ENCODE measurements at regions not wholly inside any gene's neighbourhood (a gene's known extent, or its start where the extent isn't known, plus 50 kb on each side); places are given as distances from the start of the nearest gene placed in this dataset.
"Not testable (repeated sequence)": the region's sequence is repeated elsewhere in the genome, so short reads cannot be mapped to it uniquely, and the experiment has no call there.

DNA sequence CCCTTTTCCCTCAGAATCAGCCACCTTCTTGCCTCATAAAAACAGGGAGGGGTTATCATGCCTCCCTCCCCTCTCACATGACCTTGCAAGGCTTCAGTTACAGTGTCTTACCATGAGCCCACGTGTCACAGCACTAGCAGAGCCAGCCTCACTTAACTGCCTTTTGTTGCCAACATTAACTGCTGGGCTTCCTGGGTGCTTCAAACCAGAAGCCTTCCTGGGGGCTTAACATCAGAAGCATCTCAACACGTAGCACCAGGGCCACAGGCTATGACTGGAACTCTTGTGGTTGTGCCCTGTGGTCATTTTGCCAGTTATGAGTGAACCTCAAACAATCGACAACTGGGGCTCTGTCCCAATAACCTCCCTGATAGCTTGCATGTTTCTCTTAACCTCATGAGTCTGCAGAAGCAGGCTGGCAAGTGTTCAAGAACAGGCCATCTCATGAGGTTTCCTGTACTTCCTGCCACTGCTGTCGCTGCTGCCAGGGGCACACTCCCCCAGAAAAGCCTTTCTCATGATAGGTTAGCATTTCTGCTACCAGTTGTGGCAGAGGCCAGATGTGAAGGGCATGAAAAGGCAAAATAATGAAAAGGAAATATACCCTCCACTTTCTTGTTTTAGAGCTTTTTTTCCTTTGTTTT is 132.2 kb downstream of the GLUL start:
- peak; percentile 42 for DNase-seq

DNA sequence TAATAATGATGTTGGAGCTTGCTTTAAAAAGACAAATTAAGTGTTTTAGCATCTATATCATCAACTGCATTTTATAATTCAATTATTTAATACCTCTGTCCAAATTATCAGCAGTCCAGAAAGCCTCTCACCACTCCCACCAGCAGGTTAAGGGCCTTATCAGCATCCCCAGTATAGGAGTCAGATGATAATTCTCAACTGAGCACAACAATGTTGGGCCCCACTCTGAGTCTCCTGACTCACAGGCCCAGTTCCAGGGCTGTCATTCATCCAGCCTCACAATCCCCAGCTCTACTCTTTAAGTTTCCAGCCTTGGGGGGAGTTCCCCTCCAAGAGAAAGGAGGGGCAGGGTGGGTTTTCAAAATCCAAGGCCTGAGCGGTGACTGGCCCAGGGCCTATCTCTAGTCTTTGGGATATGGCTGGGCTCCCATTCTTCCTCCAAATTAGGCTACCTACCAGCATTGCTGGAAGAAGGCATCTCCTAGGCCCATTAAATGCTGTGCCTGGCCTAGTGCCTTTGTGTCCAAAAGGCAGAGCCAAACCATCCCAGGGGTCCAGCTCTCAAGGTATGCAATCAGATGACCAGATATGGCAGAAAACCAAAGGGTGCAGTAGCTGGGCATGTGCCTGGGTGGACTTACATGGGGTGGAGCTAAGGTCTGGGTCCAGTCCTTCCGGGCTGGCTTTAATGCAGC is 134.1 kb downstream of the GLUL start:
- DNase-seq = no peak

DNA sequence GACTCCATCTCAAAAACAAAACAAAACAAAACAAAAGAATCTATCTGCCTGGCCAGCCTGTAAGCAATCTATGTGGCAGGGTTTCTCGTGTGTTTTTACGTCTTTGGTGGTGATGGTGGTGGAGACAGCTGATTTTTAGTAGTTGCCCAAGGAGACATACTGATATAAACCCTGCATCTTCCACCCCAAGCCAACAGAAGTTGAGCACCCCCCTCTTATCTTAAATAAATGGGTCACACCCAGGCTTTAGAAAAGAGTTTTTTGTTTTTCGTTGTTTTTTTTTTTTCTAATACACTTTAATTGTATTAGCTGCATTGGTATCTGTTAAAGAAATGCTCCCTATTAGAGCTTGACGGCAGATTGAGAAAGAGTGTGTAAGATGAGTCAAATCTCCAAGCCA is 134.7 kb downstream of the GLUL start:
- no peak for DNase-seq

DNA sequence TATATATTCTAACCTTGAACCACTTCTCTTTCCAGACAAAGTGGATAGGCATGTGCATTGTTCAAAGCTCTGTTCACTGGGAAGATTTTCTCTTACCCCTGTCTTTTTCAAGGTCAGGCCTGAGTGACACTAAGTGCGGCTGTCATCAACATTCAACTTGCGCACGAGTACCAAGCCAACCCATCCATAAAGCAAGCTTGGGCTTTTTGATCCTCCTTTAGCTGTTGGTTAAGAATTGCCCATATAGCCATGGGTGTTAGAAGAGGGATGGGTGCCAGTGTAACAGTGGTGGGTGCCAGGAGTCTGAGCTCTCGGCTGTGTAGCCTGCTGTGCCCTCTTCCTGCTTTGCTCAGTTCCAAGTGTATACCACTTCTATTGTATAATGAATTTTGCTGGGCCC is 136.1 kb downstream of the GLUL start:
- no peak for DNase-seq

DNA sequence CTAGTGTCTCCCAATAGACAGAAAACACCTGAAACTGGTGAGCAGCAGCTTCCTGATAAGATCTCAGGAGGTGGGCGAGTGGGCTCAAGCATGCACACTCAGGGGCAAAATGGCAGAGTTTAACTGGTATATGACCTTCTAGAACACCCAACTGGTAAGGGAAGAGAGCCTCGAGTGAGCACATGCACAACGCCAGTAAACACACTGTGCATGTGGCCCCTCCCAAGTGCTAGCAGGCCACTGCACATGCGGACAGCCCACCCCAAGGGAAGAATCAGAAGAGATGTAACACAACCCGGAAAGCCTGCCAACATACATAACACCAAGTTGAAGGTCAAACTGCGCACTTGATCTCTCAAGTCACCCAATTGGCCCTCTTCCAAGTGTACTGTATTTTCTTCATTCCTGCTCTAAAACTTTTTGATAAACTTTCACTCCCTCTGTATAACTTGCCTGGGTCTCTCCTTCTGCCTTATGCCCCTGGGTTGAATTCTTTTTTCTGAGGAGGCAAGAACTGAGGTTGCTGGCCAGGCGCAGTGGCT is 138.2 kb downstream of the GLUL start:
- no peak for DNase-seq

DNA sequence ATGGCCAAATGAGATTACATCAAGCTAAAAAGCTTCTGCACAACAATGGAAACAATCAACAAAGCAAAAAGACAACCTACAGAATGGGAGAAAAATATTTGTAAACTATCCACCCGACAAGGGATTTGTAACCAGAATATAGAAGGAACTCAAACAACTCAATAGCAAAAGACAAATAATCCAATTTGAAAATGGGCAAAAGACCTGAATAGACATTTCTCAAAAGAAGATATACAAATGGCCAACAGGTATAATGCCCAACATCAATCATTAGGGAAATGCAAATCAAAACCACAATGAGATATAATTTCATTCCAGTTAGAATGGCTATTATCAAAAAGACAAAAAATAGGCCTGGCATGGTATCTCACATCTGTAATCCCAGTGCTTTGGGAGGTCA is 140.0 kb downstream of the GLUL start:
- no peak for DNase-seq

DNA sequence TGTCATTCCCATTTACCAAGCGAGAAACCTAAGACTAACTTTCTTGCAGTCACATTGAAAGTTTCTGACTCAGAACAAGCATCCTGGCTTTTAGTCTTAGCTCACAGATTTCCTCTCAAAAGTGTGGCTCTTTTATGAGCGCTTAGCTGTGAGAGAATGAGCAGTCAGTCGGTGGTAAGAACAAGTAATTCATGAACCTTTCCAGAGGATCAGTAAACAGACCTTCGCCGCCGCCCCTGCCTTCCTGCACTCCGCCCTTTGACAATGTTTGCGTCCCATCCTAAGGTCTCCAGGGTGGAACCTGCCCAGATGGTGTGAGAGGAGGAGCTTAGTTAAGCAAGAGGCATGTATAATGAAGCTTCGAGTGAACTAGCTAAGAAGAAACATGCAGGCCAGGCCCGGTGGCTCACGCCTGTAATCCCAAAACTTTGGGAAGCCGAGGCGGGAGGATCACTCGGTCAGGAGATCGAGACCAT is 142.4 kb downstream of the GLUL start:
- peak; percentile 69 for DNase-seq

DNA sequence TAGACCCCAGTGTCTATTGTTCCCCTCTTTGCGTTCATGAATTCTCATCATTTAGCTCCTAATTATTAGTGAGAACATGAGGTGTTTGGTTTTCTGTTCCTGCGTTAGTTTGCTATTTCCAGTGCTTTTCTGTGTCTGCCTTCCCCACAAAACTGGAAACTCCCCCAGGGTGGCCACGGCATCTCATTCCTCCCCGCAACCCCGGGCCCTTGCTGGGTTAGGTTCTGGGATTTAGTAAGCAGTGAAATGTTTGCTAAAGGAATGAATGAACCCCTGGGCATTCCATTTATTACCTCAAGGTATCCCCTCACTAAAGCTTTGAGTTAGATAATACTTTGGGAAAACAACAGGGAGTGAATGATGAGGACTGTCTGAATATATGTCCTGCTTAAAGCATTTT is 142.9 kb downstream of the GLUL start:
- DNase-seq = peak; percentile 55

DNA sequence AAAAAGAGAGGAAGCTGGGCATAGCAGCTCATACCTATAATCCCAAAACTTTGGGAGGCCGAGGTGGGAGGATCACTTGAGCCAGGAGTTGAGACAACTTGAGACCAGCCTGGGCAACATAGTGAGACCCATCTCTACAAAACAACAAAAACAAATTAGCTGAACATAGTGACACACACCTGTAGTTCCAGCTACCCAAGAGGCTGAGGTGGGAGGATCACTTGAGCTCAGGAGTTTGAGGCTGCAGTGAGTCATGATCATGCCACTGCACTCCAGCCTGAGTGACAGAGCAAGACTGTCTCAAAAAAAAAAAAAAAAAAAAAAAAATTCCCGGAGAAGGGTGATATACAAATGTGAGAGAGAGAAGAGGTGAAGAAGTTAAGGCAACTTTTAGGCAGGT is 143.8 kb downstream of the GLUL start:
- not testable (repeated sequence) for DNase-seq

DNA sequence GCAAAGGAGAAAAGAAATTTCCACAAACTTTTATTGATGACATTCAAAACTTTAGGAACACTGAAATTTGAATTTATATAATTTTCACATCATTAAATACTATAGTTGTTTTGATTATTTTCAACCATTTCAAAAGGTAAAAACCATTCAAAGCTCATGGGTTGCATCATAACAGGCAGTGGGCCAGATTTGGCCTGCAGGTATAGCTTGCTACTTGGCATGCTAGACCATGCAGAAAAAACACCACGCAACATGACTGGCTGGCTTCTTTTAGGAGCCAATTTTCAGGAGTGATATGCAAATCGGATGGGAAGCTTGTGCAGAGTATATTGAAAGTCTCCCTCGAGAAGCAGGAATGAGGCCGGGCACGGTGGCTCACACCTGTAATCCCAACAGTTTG is 144.8 kb downstream of the GLUL start:
- no peak for DNase-seq

DNA sequence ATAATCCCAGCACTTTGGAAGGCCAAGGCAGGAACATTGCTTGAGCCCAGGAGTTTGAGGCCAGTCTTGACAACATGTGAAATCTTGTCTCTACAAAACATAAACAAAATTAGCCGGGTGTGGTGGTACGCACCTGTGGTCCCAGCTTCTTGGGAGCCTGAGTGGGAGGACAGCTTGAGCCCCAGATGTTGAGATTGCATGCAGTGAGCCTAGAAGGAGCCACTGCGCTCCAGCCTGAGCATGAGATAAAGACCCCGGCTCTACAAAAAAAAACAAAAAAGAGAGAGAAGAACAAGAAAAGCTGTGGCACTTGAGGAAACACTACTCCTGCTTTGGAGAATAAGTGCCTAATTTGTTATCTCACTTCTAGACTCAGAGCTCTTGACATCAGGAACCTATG is 146.6 kb downstream of the GLUL start:
- DNase-seq = no peak

DNA sequence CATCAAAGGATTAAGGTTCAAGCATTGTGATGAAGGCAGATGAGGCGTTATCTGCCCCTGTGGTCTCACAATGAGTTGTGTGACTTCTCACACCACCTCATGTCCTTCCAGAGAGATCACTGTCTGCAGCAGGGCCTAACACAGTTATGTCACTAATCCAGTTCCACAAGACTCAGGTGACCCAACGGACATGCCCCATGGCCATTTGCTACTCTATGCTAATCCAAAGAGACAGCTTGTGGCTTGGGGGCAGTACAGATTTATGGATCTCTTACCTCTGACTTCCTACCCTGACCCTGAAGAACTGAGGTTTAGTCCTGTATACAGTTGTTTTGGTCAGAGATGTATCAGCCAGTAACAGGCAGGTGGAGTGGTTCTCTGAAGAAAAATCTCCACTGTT is 147.1 kb downstream of the GLUL start:
- DNase-seq = no peak

DNA sequence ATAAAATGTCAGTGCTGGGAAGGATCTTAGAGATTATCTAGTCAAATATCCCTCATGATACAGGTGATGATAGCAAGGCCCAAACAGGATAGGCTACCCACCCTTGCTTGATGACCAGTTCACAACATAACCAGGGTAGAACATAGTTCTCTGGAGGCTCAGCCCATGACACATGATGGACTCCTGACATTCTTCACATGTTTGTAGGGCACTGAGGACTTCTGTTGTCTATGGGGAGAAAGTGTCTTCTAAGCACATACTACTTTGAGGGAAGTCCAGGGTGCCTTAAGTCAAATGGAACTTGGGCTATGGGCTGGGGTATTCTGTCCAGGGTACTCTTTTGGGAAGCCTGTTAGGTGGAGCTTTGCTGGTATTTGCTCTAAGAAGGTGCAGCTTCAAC is 148.9 kb downstream of the GLUL start:
- no peak for DNase-seq

DNA sequence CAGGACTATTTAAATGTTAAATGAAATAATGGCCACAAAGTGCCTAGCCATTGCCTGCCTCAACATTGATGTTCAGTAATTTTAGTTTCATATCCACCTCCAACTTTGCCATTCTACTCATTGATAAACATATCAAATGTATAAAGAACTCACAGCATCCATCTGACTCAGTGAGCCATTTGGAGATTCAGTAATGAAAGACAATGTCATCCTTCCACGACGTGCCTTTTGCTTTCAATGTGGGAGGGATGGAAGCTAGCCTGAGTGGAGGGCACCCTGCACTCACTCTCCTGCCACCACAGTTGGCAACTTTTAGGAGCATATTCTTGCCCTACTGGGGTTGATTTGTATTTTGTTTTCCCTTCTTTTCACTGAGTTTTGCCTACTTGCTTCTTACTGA is 151.5 kb downstream of the GLUL start:
- no peak for DNase-seq

DNA sequence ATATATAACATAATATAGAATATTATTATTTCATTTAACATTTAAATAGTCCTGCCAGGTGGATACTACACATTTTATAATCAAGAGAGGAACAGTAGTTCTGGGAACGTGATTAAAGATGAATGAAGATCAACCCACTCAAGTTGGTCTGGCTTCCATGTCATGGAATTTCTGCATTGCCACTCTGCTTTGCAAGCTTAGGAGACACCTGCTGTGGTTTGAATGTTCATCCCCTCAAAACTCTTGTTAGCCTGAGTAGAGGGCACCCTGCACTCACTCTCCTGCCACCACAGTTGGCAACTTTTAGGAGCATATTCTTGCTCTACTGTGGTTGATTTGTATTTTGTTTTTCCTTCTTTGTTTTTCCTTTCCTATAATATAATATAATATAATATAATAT is 153.2 kb downstream of the GLUL start:
- no peak for DNase-seq

DNA sequence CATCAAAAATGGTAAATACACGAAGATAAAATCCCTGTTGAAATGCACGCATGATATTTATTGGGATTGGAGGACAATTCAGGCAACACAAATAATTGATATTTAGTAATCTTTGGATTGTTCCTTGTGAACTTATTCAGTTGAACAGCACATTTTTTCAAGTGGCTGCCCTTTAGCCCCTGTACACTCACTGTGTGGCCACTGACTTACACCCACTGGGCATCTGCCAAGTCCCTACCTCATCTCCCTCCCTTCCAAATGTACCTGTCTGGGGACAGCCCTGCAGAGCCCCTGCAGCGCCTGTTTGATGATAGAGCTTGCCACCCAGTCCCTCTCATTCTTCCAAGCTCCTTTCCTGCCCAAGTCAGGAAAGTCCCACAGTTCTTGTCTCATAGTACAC is 154.3 kb downstream of the GLUL start:
- DNase-seq = no peak

DNA sequence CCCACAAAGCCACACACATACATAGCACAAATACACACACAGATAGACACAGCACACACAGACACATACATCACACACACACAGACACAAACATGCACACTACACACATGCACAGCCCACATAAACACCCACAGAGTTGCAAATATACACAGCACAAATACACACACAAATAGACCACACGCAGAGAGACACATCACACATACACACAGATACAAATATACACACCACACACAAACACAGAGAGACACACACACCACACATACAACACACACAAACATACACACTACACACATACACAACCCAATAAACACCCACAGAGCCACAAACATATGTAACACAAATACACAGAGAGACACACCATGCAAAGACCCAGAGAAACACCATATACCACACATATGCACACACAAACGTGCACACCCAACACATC is 154.9 kb downstream of the GLUL start:
- no peak for DNase-seq

DNA sequence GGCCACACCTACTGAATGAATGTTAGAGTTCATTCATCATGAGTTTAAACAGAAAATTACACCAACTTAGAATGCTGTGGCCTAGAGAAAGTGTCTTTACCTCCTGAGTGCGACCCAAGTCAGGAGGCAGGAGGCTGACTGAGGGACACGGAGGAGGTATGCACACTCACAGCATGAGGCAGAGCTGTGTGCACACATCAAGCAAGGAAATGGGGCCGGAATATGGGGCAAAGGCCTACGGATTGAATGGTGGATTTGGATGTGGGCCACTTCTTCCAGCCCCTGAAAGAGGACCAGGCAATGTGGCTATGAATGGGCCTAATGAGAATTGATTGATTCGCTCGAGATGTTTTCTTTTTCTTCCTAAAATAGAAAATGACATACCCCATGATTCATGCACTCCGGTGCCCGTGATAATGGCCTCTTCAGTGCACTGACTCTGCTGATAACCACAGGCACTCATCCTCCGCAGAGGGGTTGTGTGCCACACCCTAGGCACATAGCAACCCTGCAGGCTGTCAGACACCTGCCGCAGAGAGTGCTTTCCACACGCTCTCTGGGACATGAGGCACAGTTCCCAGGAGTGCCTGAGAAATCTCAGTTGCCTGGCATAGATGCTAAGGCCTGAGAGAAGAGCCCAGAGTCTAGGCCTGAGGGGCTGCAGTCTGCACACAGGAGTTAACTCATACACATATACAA is 155.5 kb downstream of the GLUL start:
- DNase-seq = no peak

DNA sequence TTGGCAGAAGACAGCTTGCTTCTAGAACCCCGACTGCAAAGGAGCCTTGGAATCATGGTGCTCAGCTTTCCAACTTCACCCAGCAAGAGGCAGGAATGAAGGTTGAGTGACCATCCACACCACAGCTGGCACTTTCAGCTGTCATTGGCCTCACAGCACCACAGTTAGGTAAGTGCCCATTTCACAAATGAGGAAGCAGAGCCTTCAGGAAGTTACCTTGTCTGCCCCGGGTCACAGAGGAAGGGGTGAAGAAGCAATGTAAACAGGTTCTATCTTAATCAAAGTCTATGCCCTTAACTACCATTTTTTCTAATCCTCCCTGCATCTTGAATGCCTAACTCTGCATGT is 156.0 kb downstream of the GLUL start:
- DNase-seq = no peak

DNA sequence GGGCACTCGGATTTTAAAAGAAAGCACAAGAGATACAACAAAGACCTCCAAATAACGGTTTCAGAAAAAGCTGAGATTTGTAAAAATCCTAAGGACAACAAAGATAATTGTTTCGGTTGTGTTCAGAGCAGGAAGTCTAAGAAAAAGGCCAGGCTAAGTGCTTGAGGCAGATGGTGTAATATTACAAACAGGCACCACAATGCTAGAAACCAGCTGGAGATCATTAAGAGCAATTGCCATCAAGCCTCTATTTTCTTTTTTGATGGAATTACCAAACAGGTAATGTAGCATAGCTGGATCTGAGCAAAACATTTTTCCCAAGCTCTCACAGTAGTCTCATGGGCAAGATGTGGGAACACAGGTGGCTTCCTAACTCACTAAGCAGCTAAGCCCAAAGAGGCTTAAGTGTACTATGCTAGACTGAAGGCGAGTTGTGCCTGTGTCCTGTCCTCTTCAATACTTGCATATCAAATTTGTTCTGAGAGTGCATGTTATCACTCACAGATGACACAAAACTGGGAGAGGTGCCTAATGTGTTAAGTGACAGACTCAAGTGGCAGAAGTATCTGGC is 161.6 kb downstream of the GLUL start:
- DNase-seq = no peak

DNA sequence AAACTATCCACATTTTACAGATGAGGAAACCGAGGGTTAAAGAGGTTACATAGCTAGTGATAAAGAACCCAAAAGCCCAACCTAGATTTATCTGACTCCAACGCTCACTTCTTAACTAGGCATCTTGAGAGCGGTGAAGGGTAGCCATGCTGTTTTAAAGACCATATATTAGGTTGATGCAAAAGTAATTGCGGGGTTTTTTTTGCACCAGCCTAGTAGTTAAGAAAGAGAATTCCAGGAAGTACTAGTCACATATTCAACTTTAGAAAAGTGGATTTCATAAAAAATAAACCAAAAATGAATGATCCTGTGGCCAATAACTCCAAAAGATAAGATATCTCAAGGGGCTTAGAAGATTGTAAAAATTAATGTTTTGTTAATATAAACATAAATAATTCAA is 162.1 kb downstream of the GLUL start:
- no peak for DNase-seq

DNA sequence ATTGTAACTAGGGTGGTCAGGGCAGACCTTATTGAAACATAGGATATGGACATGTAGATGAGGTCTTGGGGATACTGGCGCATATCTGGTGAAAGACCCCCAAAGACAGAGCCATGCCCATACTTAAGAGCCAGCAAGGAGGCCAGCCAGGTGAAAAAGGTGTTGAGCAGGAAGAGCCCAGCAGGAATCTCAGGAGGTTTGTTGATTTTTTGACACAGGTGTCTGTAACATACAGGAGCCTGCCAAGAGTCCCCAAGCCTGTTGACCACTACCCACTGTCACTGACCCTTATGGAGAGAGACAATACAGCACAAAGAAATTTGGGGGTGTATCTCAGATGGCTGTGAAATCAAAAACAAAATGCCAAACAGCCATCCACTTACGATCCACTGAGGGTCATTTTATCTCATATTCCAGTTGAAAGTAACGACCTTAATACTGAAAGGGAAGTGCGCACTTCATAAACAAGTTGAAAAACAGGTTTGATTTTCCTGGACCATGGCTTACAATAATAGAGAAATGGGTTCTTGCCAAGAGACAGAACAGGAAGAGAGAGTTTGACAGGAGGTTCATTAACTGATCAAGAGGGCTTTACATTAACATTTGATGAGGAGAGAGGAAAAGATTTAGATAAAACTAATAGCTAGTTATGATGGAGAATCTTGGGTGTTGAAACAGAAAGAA is 163.6 kb downstream of the GLUL start:
- DNase-seq = no peak

DNA sequence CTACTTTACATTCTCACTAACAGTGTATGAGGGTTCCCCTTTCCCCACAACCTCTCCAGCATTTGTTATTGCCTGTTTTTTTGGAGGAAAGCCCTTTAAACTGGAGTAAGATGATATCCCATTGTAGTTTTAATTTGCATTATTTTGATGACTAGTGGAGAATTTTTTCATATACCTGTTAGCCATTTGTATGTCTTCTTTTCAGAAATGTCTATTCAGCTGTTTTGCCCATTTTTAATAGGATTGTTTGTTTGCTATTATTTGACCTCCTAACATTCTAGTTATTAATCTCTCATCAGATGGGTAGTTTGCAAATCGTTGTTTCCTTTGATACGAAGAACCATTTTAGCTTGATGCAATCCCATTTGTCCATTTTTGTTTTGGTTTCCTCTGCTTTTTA is 165.0 kb downstream of the GLUL start:
- no peak for DNase-seq

Data from stimulated activated CD4-positive, alpha-beta T cell treated with anti-CD3 and anti-CD28 coated beads, Interleukin-15, amount 100 ng/mL, for 24 hours (primary cell).